Tibial nerve (tissue), 4 donors: ENCODE measurements at regions not wholly inside any gene's neighbourhood (a gene's known extent, or its start where the extent isn't known, plus 50 kb on each side); places are given as distances from the start of the nearest gene placed in this dataset.

Experiments used
- DNase-seq, 2 donors: peaks; one replicate each; pipeline ENCODE4 v3.0.0-alpha.2; 2019; ENCODE audit warnings: low spot score in 2 of 2
- H3K27ac ChIP-seq, 4 donors: fragments of 200-600 bp; sonication (generic) in 3 of 4; one replicate each; pipeline ENCODE4 v1.5.1; 2017 to 2019; ENCODE audit warnings: mild to moderate bottlenecking in 1 of 4
- H3K27me3 ChIP-seq, 2 donors: fragments of 200-600 bp; sonication (generic) in 1 of 2; one replicate each; pipeline versions ENCODE4 v1.5.1 to v1.6.0; 2017 to 2019
- H3K36me3 ChIP-seq, 3 donors: fragments of 200-600 bp; sonication (generic); one replicate each; pipeline ENCODE4 v1.5.1; 2018 to 2019
- H3K4me1 ChIP-seq, 4 donors: fragments of 200-600 bp; sonication (generic) in 3 of 4; one replicate each; pipeline ENCODE4 v1.5.1; 2017 to 2019
- H3K4me3 ChIP-seq, 4 donors: fragments of 200-600 bp; sonication (generic) in 3 of 4; one replicate each; pipeline ENCODE4 v1.5.1; 2017 to 2019; ENCODE audit warnings: mild to moderate bottlenecking in 1 of 4, moderate library complexity in 1 of 4
- H3K9me3 ChIP-seq, 4 donors: fragments of 200-600 bp; sonication (generic) in 3 of 4; one replicate each; pipeline ENCODE4 v1.5.1; 2017 to 2019
- EP300 ChIP-seq, 2 donors: sonication (generic); formaldehyde crosslinking; IDR thresholded peaks; one replicate each; pipeline ENCODE4 v1.6.1; 2017; ENCODE audit warnings: antibody characterized with exemption in 2 of 2, mild to moderate bottlenecking in 1 of 2
- POLR2A ChIP-seq, 2 donors: fragments of 450-650 bp; IDR thresholded peaks; one replicate each; pipeline ENCODE4 v1.6.1; 2017; ENCODE audit warnings: antibody characterized with exemption in 2 of 2, mild to moderate bottlenecking in 2 of 2, moderate library complexity in 2 of 2
- WGBS, 2 donors: methylation state at CpG; one replicate each; pipeline ENCODE4 v1.1.5; 2018; 5-methylcytosine and 5-hydroxymethylcytosine counted together
- TF ChIP-seq, protein P1 (sequence below), 5 experiments: fragments of 200-600 bp in 3 of 5; fragments of 450-650 bp in 2 of 5; sonication (generic) in 3 of 5; IDR thresholded peaks; one replicate each; pipeline ENCODE4 v1.5.1; 2016 to 2019; ENCODE audit warnings: antibody characterized with exemption in 5 of 5, mild to moderate bottlenecking in 3 of 5, moderate library complexity in 2 of 5

DNA sequence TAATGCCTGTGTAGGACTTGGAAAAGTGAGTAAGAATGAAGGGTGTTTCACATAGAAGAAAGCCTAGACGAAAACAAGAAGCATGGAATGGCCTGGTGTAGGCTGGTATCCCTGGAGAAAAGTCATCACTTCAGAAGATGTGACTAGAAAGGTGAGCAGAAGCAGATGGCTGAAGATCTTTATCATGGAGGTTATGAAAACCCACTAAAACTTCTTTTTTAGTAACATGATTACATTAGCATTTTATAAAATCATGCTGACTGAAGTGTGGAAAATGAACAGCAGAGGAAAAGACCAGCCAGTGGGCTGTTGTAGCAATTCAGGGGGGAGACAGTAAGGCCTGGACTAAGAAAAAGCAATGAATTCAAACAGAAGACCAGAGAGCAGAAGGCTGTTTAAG, 114.5 kb upstream of the G2E3 start:
- no peak for DNase-seq
- Histone ChIP-seq H3K27ac (no peak overlapping the region), H3K4me1 (no peaks in the 10 kb centered on the region), H3K36me3 (no peaks in the 10 kb centered on the region), H3K4me3 (no peak overlapping the region), H3K9me3 (no peaks in the 10 kb centered on the region), H3K27me3 (no peaks in the 10 kb centered on the region)
- WGBS, 2 donors = 75 to 87% methylated on average over 1 of the region's 1 CpG
- TF ChIP-seq EP300 (IDR thresholded peaks at IDR 0.05) = no peak
- TF ChIP-seq, protein P1, sequence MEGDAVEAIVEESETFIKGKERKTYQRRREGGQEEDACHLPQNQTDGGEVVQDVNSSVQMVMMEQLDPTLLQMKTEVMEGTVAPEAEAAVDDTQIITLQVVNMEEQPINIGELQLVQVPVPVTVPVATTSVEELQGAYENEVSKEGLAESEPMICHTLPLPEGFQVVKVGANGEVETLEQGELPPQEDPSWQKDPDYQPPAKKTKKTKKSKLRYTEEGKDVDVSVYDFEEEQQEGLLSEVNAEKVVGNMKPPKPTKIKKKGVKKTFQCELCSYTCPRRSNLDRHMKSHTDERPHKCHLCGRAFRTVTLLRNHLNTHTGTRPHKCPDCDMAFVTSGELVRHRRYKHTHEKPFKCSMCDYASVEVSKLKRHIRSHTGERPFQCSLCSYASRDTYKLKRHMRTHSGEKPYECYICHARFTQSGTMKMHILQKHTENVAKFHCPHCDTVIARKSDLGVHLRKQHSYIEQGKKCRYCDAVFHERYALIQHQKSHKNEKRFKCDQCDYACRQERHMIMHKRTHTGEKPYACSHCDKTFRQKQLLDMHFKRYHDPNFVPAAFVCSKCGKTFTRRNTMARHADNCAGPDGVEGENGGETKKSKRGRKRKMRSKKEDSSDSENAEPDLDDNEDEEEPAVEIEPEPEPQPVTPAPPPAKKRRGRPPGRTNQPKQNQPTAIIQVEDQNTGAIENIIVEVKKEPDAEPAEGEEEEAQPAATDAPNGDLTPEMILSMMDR (IDR thresholded peaks at IDR 0.05) = no peak
- no peak for TF ChIP-seq POLR2A (IDR thresholded peaks at IDR 0.05)

DNA sequence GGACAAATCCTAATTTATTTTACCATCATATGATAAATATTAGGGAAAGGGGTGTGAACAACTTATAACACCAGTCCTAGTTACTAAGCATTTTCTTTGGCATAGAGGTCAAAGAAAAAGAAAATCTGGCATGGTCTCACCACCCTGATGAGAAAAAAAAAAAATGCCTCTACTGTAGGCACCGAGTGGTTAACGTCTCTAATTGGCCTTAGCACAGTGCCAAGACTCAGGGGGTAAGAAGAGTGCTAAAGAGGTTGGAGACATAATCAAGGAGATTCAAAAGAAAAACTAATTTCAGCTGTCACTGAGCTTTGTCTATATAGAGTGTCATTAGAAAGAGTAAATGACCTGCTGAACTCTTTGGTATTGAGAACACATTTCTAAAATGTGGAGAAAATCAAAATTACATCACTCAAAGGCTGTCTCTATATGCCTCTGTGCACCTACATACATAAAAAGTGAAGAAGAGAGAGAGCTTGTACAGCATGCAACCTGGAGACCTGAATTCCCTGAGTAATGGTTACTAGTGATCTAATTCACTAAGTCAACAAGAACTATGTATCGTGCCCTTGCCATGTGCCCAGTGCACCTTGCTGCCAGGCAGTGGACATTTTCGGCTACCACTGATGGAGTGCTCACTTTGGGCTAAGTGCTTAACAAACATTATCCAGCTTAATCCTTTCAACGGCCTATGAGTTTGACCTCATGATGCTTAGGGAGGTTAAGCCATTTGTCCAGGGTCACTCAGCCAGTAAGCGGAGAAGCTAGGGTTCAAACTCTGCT, 113.8 kb upstream of the G2E3 start:
- DNase-seq = no peak
- Histone ChIP-seq H3K9me3 (no peaks in the 10 kb centered on the region), H3K4me1 (no peaks in the 10 kb centered on the region), H3K4me3 (no peak overlapping the region), H3K27me3 (no peaks in the 10 kb centered on the region), H3K27ac (no peak overlapping the region), H3K36me3 (no peaks in the 10 kb centered on the region)
- no peak for TF ChIP-seq POLR2A (IDR thresholded peaks at IDR 0.05)
- TF ChIP-seq EP300 (IDR thresholded peaks at IDR 0.05) = no peak
- TF ChIP-seq, protein P1 (IDR thresholded peaks at IDR 0.05) = no peak
- WGBS, 2 donors = 47 to 59% methylated on average over 6 of the region's 6 CpGs

DNA sequence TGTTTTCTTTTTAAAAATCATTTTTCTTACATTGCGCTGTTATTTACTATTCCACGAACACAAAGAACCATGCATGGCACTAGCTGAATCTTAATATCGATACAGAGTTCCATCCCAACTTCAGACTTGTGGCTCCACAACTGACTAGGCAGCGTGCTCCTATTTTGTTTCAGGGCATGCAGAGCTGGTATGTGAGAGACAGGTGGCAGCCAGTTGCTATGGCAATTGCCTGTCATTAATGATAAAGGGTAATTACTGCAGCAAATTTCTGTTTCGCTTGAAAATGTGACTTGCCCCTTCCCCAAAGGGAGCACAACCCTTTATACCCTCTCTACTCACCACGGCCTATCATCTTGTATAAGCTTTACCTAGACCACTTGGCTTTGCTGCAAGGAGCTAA, 113.1 kb upstream of the G2E3 start:
- Histone ChIP-seq H3K36me3 (no peaks in the 10 kb centered on the region), H3K9me3 (no peaks in the 10 kb centered on the region), H3K27me3 (no peaks in the 10 kb centered on the region), H3K4me3 (no peak overlapping the region), H3K27ac (no peak overlapping the region), H3K4me1 (peaks cover 0 to 6% (median 0%) of the 10 kb centered on the region in 4 donors)
- DNase-seq = no peak
- 84 to 85% methylated on average over 6 of the region's 6 CpGs for WGBS, 2 donors
- TF ChIP-seq EP300 (IDR thresholded peaks at IDR 0.05) (no peak), POLR2A (IDR thresholded peaks at IDR 0.05) (no peak)
- TF ChIP-seq, protein P1 (IDR thresholded peaks at IDR 0.05) = no peak

DNA sequence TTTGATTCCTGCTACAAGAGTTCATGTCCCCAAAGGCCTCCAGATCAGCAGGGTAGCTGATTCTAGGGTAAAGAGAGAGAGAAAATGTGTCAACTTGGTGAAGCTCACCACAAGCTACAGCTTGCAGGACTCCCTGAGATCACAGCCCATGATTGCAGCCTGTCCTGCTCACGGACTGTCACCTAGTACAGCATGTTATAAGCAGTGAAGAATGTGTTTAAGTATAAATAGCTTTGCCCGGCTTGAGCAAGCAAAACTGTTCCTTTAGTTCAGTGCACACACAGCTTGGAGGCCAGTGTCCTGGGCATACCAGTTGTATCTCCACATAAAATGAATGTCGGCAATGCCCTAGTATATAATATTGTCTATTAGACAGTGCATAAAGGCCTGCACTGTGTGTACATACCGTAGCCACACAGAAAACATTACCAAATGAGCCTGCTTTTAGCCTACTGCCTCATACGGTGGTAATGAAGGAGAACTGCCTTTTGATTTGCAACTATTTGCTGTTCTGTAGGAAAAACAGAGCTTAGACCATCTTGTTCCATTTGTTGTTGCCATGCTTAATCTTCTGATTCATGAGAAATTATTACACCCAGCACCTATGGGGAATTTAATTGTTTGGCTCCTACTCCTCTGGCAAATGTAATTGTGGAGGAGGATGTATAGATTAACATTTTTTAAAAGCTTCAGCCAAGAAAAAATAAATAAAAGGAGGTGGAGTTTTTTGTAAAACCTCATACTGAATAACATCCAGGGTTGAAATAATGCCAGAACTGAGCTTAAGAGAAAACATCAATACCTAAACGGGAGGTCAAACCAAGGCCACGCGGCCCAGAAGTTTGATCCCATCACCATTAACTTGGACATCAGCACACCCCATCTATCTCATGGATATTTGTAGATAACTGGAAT, 108.1 kb upstream of the G2E3 start:
- Histone ChIP-seq H3K4me1 (peaks cover 0 to 7% (median 0%) of the 10 kb centered on the region in 4 donors), H3K27ac (no peak overlapping the region), H3K36me3 (no peaks in the 10 kb centered on the region), H3K9me3 (no peaks in the 10 kb centered on the region), H3K27me3 (no peaks in the 10 kb centered on the region), H3K4me3 (no peak overlapping the region)
- no peak for DNase-seq
- TF ChIP-seq, protein P1 (IDR thresholded peaks at IDR 0.05) = no peak
- TF ChIP-seq POLR2A (IDR thresholded peaks at IDR 0.05) (no peak), EP300 (IDR thresholded peaks at IDR 0.05) (no peak)
- 43 to 51% methylated on average over 8 of the region's 8 CpGs for whole genome bisulfite sequencing, 2 donors

DNA sequence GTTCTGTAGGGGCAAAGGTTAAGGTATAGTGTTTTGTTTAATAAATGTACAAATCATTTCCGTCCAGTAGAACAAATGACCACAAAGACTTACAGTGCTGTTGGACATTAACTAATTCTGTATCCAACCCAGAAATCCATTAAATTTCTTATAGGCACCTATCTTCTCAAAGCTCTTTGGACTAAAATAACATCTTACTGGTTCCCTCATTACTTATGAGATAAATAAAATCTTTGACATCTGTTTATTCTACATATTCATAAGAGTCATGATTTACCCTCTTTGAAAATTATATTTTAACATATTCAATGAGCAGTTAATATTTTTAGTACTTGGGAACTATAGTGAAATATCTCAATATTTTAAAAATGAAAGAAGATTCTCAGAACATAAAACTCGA, 102.7 kb upstream of the G2E3 start:
- TF ChIP-seq EP300 (IDR thresholded peaks at IDR 0.05) (no peak), POLR2A (IDR thresholded peaks at IDR 0.05) (no peak)
- TF ChIP-seq, protein P1 (IDR thresholded peaks at IDR 0.05) = no peak
- 76 to 77% methylated on average over 2 of the region's 2 CpGs for WGBS, 2 donors
- Histone ChIP-seq H3K4me1 (no peaks in the 10 kb centered on the region), H3K27me3 (no peaks in the 10 kb centered on the region), H3K4me3 (no peak overlapping the region), H3K27ac (no peak overlapping the region), H3K9me3 (no peaks in the 10 kb centered on the region), H3K36me3 (no peaks in the 10 kb centered on the region)
- DNase-seq = no peak
